Bone marrow (tissue), 2 donors: ENCODE measurements at regions not wholly inside any gene's neighbourhood (a gene's known extent, or its start where the extent isn't known, plus 50 kb on each side); places are given as distances from the start of the nearest gene placed in this dataset.

Experiments
- DNase-seq, 2 donors: peaks; one replicate each; lab custom pipeline; 2025; lab: John Stamatoyannopoulos, UW

DNA sequence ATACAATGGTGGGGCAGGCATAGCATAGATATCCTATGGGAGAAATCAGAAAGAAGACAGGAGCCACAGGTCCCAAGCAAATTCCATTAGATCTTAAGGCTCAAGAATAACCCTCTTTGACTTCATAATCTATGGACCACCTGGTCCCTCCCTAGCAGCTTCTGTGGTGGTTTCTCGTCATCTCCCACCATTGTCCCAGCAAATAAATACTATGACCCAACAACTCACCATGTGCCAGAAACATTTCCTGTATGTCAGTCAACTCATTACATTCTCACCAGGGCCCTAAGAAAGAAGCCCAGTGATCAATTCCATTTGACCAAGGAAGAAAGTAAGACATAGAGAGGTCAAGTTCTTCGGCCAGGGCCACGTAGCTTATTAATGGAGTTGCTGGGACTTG, 646.2 kb downstream of the VRK1 start:
- no peak for DNase-seq

DNA sequence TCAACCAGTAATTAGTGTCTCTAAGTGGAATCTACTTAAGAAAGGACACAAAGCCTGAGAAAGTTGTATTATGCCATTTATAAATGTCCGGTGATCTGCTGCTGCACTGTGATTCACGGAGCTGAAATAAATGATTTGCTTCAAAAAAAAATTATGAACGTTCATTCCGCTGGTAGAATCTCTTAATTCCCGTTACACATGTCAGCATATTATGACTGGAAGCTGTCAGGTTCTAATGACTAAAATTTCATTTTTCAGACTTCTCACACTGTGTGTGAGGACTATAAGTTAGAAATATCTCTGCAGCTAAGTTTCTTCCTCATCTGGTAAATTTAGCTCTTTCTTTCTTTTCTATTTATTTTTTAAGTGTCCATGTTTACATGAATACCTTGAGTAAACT, 647.1 kb downstream of the VRK1 start:
- DNase-seq = no peak

DNA sequence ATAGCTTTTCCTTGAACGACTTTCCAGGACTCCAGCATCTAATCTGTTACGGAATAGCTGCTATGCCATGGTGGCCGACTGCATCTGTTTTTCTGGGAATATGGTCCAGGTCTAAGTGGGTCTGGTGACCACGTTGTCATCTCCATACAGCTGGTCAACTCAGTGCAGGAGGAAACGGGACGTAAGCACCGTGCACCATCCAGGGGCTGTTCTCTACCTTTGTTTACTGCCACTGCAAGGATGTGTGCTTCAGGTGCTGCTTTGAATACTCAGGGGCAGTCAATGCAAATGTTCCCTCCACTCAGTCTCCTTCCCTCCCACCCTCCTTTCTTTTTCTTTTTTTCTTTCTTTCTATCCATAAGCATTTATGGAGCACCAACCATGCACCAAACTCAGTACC, 648.2 kb downstream of the VRK1 start:
- DNase-seq = no peak

DNA sequence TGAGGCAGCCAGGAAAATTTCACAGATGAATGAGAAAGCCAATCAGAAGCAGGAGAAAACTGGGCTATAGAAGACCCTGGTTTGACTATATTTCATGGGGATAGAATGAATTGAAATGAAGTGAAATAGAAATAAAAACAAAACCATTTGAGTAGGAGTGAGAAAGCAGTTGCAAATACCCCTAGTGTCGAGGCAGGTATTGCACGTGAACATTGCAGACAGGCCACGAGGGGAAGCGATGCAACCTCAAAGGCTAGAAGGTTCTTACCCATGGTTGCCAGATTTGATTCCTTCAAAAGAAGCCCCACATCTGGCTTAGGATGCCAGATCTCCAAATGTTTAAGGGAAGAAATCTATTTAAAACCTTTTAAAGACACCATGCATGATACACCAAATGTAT, 648.9 kb downstream of the VRK1 start:
- DNase-seq = no peak

DNA sequence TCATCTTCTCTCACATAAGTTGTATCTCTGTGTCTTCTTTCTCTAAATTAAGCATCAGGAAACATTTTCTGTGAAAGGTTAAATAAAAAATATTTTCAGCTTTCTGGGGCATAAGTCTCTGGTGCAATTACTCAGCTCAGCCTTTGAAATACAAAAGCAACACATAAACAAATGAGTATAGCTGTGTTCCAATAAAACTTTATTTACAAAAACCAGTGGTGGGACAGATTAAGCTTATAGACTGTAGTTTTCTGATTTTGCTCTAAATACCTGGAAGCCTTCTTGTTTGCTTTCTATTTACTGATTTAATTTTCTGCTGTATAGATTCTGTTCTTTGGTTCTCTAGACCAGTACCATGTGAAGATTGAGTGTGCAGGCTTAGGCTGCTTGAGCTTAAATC, 655.1 kb downstream of the VRK1 start:
- no peak for DNase-seq

DNA sequence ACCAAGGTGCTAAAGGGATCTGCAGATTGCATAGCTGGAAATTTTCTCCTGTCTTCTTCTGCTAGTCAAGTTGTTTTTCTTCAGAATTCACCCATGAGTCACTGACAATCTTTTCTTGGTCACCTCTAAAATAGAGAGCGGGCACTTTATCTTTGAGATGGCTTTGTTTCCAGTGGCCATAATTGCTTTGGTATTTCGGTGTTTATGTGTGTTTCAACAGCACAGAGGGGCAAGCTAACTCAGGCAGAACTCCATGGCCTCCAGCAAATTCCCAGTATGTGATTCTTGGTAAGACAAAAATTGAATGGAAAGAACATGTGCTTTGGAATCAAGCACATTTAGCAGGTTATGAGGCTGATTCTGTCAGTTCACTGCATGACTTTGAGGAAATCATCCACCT, 656.8 kb downstream of the VRK1 start:
- no peak for DNase-seq

DNA sequence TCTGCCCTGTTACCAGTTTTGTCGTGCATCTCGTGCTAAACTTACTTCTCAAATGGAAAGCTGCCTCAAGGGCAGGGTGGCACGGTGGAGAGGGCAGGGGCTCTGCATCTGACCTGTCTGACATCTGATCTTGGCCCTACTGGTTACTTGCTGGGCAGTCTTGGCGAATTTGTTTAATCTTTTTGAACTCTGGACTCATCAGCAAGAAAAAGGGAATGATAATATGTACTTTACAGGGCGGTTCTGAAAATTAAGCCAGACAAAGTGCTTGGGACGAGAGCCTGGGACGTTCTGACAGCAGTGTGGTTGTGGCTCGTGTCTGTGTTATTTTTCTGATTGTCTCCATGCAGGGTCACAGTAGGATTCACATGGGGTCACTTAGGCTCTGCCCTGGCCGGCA, 659.3 kb downstream of the VRK1 start:
- no peak for DNase-seq

DNA sequence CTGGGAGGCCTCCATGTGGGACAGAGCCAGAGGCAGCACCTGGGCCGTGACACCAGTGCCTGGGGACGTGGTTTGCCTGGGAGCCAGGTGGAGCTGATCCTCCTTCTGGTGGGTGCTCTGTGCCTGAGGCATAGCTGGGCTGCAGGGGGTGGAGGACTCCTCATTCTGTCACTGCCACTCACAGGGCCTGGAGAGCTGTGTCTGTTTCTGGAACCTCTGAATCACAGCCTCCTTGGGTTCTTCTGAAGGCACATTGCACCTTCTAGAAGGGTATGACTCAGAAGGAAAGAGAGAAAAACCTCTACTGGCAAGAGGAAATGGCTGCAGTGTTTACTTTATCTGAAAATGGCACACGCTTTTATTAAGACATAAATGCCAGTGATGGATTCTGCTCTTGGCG, 659.8 kb downstream of the VRK1 start:
- no peak for DNase-seq

DNA sequence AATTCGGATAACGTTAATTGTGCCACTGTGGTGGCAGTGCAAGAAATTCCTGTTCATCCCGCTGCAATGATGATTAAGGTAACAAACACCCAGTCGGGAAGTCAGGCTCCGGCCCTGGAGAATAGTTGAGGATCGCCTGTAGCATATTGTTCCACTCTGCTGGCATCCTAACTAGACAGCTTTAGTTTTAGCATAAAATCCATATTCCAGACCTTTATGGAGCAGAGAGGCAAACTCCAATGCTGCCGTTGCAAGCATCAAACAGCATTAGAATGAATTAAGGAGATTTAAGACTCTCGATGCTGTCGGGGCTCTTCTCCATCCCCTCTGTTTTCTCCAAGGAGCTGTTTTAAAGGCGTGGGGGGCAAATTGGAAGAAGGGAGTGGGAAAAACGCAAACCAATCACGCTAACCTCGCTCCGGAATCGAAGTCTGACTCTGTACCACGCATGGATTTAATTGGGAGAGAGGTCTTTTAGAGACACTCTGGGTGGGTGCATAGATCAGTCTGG, 660.4 kb downstream of the VRK1 start:
- no peak for DNase-seq

DNA sequence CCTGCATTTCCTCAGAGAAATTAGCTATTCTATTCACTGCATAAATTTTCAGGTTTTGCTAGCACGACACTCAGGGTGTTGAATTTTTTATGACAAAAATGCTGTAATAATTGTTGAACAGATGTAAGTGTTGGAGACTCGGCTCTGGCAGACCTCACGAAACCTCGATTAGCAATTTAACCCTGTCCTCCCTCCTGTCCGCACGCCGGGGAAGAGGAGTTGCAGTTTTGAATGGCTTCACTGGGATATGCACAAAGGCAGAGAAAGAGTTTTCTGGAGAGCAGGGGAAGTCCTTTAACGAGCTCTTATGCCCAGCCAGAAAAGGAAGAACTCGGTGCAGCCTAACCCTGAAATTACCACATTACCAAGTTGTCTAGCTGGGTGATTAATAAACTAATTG, 661.1 kb downstream of the VRK1 start:
- DNase-seq = no peak

DNA sequence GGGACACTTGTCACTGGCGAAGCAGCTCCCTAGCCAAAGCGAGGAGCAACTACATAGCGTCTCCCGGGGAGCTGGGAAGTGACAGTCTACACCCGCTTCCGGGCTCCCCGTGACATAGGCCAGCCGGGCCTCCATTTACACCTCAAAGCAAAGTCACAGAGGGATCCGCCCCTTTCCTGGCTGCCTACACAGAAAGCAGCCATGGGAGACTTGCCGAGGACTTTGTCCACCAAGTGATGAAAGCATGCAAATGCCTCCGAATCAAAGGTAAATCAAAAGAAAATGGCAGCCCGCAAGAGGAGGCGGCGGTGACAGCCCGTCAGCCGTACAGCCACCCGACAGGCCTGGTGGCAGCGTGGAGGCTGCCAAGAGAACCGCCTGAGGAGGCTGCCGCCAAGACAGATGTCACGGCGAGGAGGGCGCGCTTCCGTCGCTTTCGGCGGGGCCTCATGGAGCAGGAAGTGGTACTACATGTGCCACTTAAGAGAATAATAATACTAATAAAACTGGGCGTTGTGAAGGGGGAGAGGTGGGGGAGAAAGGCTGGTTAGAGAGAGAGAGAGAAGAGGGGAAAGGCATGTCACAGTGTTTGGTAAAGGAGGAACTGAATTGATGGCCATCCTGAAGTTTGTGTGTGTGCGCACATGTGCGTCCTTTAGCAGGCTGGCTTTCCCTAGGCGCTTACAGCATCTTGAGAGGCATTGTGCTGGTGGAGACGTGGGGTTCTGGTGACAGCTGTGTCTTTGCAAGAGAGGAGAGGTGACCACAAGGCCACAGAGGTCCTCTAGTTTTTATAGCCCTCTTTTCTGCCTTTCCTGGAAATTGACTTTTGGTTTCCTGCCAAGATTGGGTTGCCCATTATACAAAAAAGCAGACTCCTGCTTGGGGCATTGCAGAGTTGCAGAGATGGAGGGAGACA, 661.7 kb downstream of the VRK1 start:
- DNase-seq = no peak

DNA sequence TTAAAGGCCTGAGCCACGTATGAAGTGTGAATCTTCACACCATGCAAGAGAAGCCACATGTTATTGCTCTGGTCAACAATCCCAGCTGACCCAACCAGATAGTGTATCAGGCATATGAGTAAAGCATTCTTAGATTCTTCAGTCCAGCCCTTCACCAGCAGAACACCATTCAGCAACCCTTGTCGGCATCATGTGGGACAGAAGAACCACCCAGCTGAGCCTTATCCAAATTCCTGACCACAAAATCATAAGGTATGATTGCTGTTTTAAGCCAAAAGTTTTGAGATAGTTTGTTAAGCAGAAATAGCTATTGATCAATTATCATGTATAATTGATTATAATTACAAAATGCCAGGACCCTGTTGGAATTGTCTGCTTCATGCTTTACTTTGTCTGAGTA, 664.9 kb downstream of the VRK1 start:
- DNase-seq = no peak

DNA sequence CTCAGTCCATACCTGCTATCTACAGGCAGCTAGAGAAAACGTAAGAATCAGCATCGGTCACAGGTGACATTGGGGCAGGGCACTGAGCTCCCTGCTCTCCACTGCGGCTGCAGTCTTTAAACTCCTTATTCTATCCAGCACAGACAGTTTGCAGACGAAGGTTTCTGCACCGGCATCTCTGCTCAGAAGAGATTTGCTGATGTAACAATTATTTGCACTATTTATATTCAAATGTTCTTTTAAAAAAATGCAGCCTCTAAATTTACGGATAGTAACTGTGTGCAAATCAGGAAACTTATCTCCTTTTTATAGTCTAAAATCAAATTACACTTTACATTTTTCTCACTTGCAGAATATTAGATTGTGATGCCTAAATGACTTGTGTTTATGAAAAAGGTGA, 671.0 kb downstream of the VRK1 start:
- DNase-seq = no peak

DNA sequence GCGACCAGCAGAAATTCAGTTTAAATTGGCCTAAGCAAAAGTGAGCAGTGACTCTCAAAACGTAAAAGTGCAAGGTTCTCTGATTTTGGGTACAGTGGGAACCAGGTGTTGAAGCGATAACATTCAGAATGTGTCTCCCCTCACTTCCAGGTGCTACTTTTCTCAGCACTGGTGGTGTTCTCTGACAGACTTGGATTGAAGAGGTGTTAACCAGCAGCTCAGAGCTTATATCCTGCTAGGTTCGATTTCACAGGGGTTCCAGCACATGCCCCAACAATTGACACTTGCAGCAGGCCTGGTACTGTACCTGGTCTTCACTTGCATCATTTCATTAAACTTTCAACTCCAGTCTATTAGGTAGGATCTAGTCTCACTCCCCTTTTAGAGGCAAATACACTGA, 680.2 kb downstream of the VRK1 start:
- DNase-seq = no peak

DNA sequence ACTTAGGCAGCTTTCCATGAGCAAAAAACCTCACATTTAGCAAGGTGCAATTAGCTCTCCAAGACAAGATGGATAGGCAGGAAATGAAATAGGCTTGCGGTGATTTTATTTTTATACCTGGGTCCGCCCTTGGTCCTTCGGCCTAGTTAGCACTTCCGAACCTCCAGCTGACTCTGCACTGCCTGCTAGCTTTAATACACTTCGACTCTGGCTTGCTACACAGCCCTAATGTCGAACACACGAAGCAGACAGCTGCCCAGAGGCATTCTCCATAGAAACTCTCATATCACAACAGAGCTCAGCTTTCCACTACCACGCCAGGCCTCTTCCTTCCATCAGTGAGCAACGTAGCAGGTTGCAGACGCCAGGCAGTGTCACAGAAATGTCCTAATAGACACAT, 688.0 kb downstream of the VRK1 start:
- DNase-seq = no peak

DNA sequence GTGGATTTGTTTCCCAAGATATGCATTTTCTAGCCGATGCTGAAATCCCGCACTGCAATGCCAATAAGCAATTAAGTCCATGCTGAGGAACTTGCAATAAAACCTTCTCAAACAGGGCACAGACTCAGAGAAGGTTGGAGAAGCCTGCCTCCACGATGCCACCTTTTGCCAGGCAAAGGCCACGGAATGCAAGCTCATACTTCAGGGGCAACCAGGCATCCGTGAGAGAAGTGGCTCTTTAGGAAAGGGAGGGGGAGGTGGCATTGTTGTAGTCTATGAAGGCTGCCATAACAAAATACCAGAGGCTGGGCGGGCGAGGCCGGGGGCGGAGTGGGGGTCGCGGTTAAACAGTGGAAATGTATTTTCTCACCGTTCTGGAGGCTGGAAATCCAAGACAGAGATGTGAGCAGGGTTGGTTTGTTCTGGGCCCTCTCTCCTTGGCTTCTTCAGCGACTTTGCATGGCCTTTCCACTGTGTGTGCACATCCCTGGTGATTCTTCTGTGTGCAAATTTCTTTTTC, 689.5 kb downstream of the VRK1 start:
- no peak for DNase-seq

DNA sequence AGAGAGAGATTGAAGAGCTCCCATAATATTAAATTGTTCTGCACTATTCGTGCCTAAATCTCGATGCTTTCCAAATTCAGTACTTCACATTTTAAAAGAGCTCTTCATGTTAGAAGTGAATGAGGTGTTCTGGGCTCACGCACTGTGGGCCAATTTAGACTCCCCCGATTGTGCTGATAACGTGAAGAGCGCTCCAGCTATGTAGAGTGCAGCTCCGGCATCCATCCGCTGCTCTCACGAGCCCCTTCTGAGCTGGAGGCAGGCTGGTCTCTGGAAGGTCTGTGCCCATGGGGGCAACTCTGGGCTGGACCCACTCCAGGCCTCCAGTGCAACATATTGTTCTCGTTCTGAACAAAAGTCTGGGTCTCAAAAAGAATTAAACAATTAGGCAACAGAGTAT, 692.6 kb downstream of the VRK1 start:
- no peak for DNase-seq

DNA sequence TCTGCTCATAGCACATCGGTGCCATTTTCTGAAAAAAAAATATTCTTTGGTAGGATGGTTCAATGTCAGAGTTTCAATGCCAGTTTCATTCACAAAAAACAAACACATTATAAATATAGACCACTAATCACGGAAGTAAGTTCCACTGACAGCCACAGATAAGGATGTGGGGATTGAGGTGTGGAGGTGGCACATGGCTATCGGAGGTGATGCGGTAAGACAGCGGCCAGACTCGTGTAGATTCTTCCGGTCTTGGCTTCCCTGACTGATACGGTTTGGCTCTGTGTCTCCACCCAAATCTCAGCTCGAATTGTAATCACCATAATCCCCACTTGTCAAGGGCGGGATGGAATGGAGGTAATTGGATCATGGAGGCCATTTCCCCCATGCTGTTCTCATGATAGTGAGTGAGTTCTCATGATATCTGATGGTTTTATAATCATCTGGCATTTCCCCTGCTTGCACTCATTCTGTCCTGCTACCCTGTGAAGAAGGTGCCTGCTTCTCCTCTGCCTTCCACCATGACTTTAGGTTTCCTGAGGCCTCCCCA, 693.4 kb downstream of the VRK1 start:
- no peak for DNase-seq

DNA sequence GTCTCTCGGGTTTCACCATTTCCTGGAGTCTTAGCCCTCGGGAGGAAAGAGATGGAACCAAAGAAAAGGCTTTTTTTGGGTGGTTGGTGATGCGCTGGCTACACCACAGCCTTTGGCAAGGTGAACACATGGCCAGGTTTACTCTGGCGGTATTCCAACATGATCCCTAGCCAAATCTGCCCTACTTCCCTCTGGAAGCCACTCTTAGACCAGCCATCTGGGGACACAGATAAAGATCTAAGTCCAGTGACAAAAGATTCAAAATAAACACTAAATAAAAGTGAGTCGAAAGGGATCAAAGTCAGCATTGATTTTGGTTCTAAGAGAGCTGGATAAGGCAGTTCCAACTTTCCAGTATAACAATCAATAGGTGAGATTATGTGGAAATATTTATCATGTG, 694.5 kb downstream of the VRK1 start:
- DNase-seq = no peak

DNA sequence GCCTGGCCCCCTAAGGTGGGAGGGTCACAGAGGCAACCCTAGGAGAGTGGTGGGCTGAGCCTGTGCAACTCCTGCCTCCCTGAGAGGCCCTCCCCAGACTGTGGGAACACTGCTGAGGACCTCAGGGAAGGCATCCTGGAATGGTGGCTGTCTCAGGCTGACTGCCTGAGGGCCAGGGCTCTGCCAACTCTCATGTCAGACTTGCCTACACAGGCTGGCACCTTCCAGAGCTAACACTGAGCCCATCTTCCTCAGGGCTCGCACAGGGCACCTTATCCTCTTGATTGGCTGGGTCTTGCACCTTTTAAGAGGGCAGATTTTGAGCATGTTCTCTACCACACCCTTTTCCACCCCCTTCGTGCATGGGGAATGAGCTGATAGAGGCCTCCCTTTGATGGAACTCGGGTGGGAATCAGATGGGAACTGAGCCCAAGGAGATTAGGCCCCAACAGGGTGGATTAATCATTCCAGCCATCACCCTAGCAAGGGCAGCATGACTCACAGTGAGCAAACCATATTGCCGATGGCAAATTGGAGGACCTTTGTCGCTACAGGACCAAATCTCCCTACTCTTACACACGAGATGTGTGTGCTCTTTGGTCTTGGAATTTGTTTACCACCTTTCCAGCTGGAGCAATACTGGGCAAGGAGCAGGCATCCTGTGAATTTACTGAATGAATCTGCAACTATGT, 702.8 kb downstream of the VRK1 start:
- no peak for DNase-seq

DNA sequence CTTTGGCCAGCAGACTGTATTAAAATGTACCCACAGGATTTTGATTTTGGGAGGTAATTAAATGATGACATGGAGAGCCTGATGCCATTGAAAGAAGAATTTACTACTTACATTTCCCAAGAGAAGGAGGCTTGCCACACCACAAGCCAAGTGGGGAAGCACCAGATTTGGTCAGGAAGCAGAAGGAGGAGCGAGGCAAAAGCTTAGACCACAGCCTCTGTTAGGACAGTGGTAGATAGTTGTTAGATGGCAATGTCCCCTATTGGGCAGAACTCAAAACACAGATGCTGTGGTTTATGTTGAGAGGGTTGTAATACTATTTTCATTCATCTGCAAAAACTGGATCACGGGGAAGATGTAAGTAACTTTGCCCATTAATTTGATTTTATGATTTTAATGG, 709.4 kb downstream of the VRK1 start:
- DNase-seq = no peak

DNA sequence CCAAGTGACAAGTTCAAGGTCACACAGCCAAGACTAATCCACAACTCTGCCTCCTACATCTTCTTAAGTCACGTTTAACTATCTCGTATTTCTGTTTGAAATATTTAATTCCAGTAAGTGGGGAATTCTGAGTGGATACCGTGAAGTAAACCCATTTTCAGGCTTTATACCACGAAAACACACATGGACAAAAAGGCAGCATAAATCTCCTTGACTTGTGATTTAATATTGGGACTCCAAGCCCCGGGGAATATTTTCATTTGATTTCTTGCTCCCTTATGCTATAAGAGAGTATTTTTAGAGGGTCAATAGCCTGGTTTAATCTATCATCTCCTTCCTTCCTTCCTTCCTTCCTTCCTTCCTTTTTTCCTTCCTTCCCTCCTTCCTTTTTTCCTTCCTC, 716.7 kb downstream of the VRK1 start:
- DNase-seq = no peak
